Calu3 (cell line): ENCODE measurements at regions not wholly inside any gene's neighbourhood (a gene's known extent, or its start where the extent isn't known, plus 50 kb on each side); places are given as distances from the start of the nearest gene placed in this dataset.
"Not testable (repeated sequence)": the region's sequence is repeated elsewhere in the genome, so short reads cannot be mapped to it uniquely, and the experiment has no call there.

Experiments
- BruUV-seq: library from RNA; stranded (reverse); fragments of 400-500 nt; replicated peaks from 2 replicates; lab custom pipeline; 2021; lab: Mats Ljungman, UMichigan
- CTCF ChIA-PET: fragments of 300-600 bp; sonication (Branson Sonifier 250); formaldehyde crosslinking; loops from one replicate; lab custom pipeline; 2022; ENCODE audit warnings: antibody characterized with exemption; lab: Charles Lee
- DNase-seq: peaks from one replicate; pipeline ENCODE4 v3.0.0; 2022
- H3K27ac Mint-ChIP-seq: one replicate; pipeline ENCODE4 v1.8.0; 2022; ENCODE audit warnings: mixed read lengths; ENCODE audit not compliant: unreplicated experiment
- H3K27me3 Mint-ChIP-seq: one replicate; pipeline ENCODE4 v1.8.0; 2022; ENCODE audit warnings: mixed read lengths; ENCODE audit not compliant: unreplicated experiment
- H3K36me3 Mint-ChIP-seq: one replicate; pipeline ENCODE4 v1.8.0; 2022; ENCODE audit warnings: mild to moderate bottlenecking, moderate library complexity, mixed read lengths; ENCODE audit not compliant: insufficient read depth, unreplicated experiment
- H3K4me1 Mint-ChIP-seq: one replicate; pipeline ENCODE4 v1.8.0; 2022; ENCODE audit warnings: mild to moderate bottlenecking, low read depth, mixed read lengths; ENCODE audit not compliant: unreplicated experiment
- H3K4me3 Mint-ChIP-seq: one replicate; pipeline ENCODE4 v1.8.0; 2022; ENCODE audit warnings: mild to moderate bottlenecking, low read depth, moderate library complexity, mixed read lengths; ENCODE audit not compliant: unreplicated experiment
- H3K9me3 Mint-ChIP-seq: one replicate; pipeline ENCODE4 v1.8.0; 2022; ENCODE audit warnings: low read depth, mixed read lengths; ENCODE audit not compliant: unreplicated experiment
- CTCF ChIP-seq: fragments of 200-600 bp; IDR thresholded peaks from one replicate; pipeline ENCODE4 v1.8.0; 2022; ENCODE audit warnings: antibody characterized with exemption; ENCODE audit not compliant: unreplicated experiment
- intact Hi-C: fragments of 100-400 bp; cut with micrococcal nuclease; formaldehyde crosslinking; loops from one replicate; pipeline ENCODE4 v1.10.0; 2022; ENCODE audit not compliant: unreplicated experiment

- intact Hi-C loops, result loop anchor here (1.0 kb wide), 1 partner anchor 79 kb away; no protein-coding TSS in a partner anchor
- Mint-ChIP-seq H3K27ac (no peak overlapping the region), H3K9me3 (no peaks in the 10 kb centered on the region), H3K36me3 (no peaks in the 10 kb centered on the region), H3K4me1 (no peaks in the 10 kb centered on the region), H3K27me3 (peaks cover 26% of the 10 kb centered on the region), H3K4me3 (no peak overlapping the region)
- DNase-seq, result peak; percentile 32
- TF ChIP-seq CTCF, result peak; percentile 15
- CTCF ChIA-PET, result no interaction called here
- no TSS peak for BruUV-seq
Measured at GRCh38 chr9:109652971-109653370, 127.0 kb upstream of the PALM2AKAP2 start.

- peaks cover 31% of the 10 kb centered on the region for H3K27me3 Mint-ChIP-seq
- no peaks in the 10 kb centered on the region for H3K36me3 Mint-ChIP-seq
- no peak overlapping the region for H3K27ac Mint-ChIP-seq
- CTCF ChIA-PET, result no interaction called here
- BruUV-seq, result no TSS peak
- no peaks in the 10 kb centered on the region for H3K4me1 Mint-ChIP-seq
- no peaks in the 10 kb centered on the region for H3K9me3 Mint-ChIP-seq
- no peak for DNase-seq
- TF ChIP-seq CTCF, result no peak
- no peak overlapping the region for H3K4me3 Mint-ChIP-seq
- intact Hi-C loops, result loop anchor here (1.0 kb wide), 1 partner anchor 79 kb away; no protein-coding TSS in a partner anchor
Measured at GRCh38 chr9:109653470-109653869, 126.5 kb upstream of the PALM2AKAP2 start.

GRCh38 chr9:109663978-109664377, 116.0 kb upstream of the PALM2AKAP2 start:
- BruUV-seq, DNase-seq, H3K4me1 Mint-ChIP-seq, intact Hi-C loops, H3K4me3 Mint-ChIP-seq, H3K27ac Mint-ChIP-seq, H3K9me3 Mint-ChIP-seq, H3K36me3 Mint-ChIP-seq, CTCF ChIA-PET: not testable (repeated sequence)
- H3K27me3 Mint-ChIP-seq, result peaks cover 26% of the 10 kb centered on the region

DNA sequence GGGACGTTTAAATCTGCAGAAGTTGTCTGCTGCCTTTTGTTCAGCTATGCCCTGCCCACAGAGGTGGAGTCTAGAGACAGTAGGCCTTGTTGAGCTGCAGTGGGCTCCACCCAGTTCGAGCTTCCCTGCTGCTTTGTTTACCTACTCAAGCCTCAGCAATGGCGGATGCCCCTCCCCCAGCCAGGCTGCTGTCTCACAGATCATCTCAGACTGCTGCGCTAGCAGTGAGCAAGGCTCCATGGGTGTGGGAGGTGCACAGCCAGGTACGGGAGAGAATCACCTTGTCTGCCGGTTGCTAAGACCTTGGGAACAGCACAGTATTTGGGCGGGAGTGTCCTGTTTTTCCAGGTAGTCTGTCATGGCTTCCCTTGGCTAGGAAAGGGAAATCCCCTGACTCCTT, 114.3 kb upstream of the PALM2AKAP2 start:
- intact Hi-C loops, H3K36me3 Mint-ChIP-seq, CTCF ChIA-PET, H3K9me3 Mint-ChIP-seq, DNase-seq, H3K4me3 Mint-ChIP-seq, BruUV-seq, H3K4me1 Mint-ChIP-seq, H3K27ac Mint-ChIP-seq: not testable (repeated sequence)
- peaks cover 26% of the 10 kb centered on the region for H3K27me3 Mint-ChIP-seq

DNA sequence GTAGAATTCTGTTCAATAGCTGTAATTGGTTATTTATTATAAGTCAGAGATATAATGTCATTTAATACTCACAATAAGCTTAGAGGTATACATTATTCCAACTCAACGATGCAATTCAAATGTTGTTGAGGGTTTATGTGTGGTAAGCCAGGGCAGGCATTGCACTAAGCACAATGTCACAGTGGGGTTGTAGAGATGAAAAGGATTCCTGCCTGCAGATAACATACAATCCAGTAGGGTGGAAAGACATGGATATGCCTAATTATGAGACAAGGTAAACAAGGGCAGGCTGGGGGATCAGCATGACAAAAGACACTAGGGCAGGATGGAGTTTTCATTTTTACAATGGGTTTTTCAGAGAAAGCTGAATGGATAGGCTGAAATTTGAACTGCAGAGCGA, 98.7 kb upstream of the PALM2AKAP2 start:
- CTCF ChIA-PET, result no interaction called here
- Mint-ChIP-seq H3K27ac (no peak overlapping the region), H3K4me3 (no peak overlapping the region), H3K27me3 (peaks cover 11% of the 10 kb centered on the region), H3K4me1 (no peaks in the 10 kb centered on the region), H3K36me3 (no peaks in the 10 kb centered on the region), H3K9me3 (no peaks in the 10 kb centered on the region)
- DNase-seq, result no peak
- no TSS peak for BruUV-seq
- no peak for TF ChIP-seq CTCF
- intact Hi-C loops, result no loop called here
